Osteocyte (in vitro differentiated cells): ENCODE measurements at regions not wholly inside any gene's neighbourhood (a gene's known extent, or its start where the extent isn't known, plus 50 kb on each side); places are given as distances from the start of the nearest gene placed in this dataset.

Experiments
- DNase-seq: peaks from one replicate; pipeline ENCODE4 v3.0.0; 2021; ENCODE audit warnings: mixed read lengths; ENCODE audit not compliant: unreplicated experiment; ENCODE audit errors: extremely low spot score
- H3K27ac Mint-ChIP-seq: one replicate; pipeline ENCODE4 v1.8.0; 2021; ENCODE audit warnings: mild to moderate bottlenecking, mixed read lengths; ENCODE audit not compliant: unreplicated experiment
- H3K27me3 Mint-ChIP-seq: one replicate; pipeline ENCODE4 v1.8.0; 2021; ENCODE audit warnings: mixed read lengths; ENCODE audit not compliant: unreplicated experiment
- H3K36me3 Mint-ChIP-seq: one replicate; pipeline ENCODE4 v1.8.0; 2021; ENCODE audit warnings: mixed read lengths; ENCODE audit not compliant: unreplicated experiment
- H3K4me1 Mint-ChIP-seq: one replicate; pipeline ENCODE4 v1.8.0; 2021; ENCODE audit warnings: mixed read lengths; ENCODE audit not compliant: unreplicated experiment
- H3K4me3 Mint-ChIP-seq: one replicate; pipeline ENCODE4 v1.8.0; 2021; ENCODE audit warnings: mild to moderate bottlenecking, moderate library complexity, mixed read lengths; ENCODE audit not compliant: unreplicated experiment
- H3K9me3 Mint-ChIP-seq: one replicate; pipeline ENCODE4 v1.8.0; 2021; ENCODE audit warnings: mixed read lengths; ENCODE audit not compliant: unreplicated experiment
- TF ChIP-seq, protein P1 (sequence below): fragments of 200-600 bp; sonication (generic); IDR thresholded peaks from 2 replicates; pipeline ENCODE4 v1.5.0; 2021; ENCODE audit warnings: antibody characterized with exemption, mild to moderate bottlenecking, moderate library complexity

GRCh38 chr3:139770577-139770976 lies 92.8 kb upstream of the NMNAT3 start:
- no peaks in the 10 kb centered on the region for H3K9me3 Mint-ChIP-seq
- H3K36me3 Mint-ChIP-seq, result no peaks in the 10 kb centered on the region
- peak overlapping the region; percentile 91 for H3K27ac Mint-ChIP-seq
- H3K4me1 Mint-ChIP-seq, result peaks cover 62% of the 10 kb centered on the region
- H3K4me3 Mint-ChIP-seq, result no peak overlapping the region
- no peak for DNase-seq
- no peaks in the 10 kb centered on the region for H3K27me3 Mint-ChIP-seq
- TF ChIP-seq, protein P1, sequence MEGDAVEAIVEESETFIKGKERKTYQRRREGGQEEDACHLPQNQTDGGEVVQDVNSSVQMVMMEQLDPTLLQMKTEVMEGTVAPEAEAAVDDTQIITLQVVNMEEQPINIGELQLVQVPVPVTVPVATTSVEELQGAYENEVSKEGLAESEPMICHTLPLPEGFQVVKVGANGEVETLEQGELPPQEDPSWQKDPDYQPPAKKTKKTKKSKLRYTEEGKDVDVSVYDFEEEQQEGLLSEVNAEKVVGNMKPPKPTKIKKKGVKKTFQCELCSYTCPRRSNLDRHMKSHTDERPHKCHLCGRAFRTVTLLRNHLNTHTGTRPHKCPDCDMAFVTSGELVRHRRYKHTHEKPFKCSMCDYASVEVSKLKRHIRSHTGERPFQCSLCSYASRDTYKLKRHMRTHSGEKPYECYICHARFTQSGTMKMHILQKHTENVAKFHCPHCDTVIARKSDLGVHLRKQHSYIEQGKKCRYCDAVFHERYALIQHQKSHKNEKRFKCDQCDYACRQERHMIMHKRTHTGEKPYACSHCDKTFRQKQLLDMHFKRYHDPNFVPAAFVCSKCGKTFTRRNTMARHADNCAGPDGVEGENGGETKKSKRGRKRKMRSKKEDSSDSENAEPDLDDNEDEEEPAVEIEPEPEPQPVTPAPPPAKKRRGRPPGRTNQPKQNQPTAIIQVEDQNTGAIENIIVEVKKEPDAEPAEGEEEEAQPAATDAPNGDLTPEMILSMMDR, result no peak

GRCh38 chr3:139769796-139770195 lies 92.0 kb upstream of the NMNAT3 start:
- TF ChIP-seq, protein P1, result no peak
- H3K4me1 Mint-ChIP-seq, result peaks cover 61% of the 10 kb centered on the region
- no peaks in the 10 kb centered on the region for H3K27me3 Mint-ChIP-seq
- H3K27ac Mint-ChIP-seq, result no peak overlapping the region
- H3K36me3 Mint-ChIP-seq, result no peaks in the 10 kb centered on the region
- no peak overlapping the region for H3K4me3 Mint-ChIP-seq
- no peaks in the 10 kb centered on the region for H3K9me3 Mint-ChIP-seq
- DNase-seq, result no peak

DNA sequence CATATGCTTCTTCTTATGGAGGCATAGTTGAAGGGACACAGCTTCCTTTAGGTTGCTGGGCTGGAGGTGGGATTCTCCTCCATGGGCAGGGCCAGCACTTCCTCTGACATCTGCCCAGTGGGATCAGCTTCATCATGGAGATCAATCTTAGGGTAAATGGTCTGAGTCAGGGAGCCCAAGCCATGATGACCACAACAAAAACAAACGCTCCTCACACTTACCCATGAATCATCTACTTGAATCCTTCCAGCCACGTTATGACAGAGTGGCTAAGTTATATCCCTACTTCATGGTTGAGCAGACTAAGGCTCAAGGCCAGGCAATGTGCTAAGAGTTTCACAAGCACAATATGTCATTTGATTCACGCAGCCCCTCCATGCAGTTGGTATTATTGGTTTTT lies 87.2 kb upstream of the NMNAT3 start:
- TF ChIP-seq, protein P1, result no peak
- no peak for DNase-seq
- H3K27me3 Mint-ChIP-seq, result no peaks in the 10 kb centered on the region

DNA sequence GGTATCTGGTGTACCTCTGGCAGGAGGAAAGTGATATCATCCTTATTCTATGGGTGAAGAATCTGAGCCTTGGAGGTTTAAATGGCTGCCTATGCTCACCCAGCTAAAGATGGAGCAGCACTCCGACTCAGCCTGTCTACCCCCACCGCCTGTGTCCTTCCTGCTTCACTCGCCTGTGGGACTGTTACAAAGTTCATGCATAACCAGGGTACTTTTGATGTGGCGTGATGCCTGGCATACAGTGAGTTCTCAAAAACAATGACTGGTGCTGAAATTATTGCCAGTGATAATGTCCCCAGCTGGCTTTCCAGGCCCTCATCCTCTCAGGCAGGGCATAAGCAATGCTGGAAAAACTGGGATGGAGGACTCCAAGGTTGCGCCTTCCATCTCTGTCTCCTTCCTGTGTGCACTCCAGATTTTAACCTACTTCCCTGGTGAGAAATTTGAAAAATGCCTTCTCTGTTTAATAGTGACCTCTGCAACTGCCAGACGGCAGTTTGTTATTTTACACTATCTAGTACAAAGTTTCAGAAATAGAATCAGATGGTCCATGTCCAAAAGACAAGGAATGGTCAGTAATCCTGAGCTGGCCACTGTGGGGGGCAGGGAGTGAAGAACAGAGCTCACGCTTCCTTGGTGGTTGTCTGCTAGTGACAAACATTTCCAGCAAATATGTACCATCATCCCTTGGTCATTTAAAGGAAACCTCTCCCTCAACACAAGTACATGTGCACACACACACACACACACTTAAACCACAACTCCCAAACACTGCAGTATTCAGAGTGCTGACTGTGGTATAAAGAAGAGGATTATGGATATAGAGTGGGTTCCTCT lies 86.5 kb upstream of the NMNAT3 start:
- Mint-ChIP-seq H3K9me3 (no peaks in the 10 kb centered on the region), H3K36me3 (no peaks in the 10 kb centered on the region), H3K27me3 (no peaks in the 10 kb centered on the region), H3K27ac (peak overlapping the region; percentile 69), H3K4me3 (no peak overlapping the region), H3K4me1 (peaks cover 32% of the 10 kb centered on the region)
- TF ChIP-seq, protein P1, result no peak
- no peak for DNase-seq

More for the DNA sequence above, 87.2 kb upstream of the NMNAT3 start:
- H3K9me3 Mint-ChIP-seq, result no peaks in the 10 kb centered on the region
- H3K4me1 Mint-ChIP-seq, result peaks cover 31% of the 10 kb centered on the region
- H3K27ac Mint-ChIP-seq, result peak overlapping the region; percentile 69
- no peaks in the 10 kb centered on the region for H3K36me3 Mint-ChIP-seq
- no peak overlapping the region for H3K4me3 Mint-ChIP-seq

- Mint-ChIP-seq H3K4me3 (no peak overlapping the region), H3K36me3 (no peaks in the 10 kb centered on the region), H3K9me3 (no peaks in the 10 kb centered on the region), H3K4me1 (peaks cover 44% of the 10 kb centered on the region), H3K27me3 (no peaks in the 10 kb centered on the region), H3K27ac (no peak overlapping the region)
- no peak for DNase-seq
- TF ChIP-seq, protein P1, result no peak
Observed at GRCh38 chr3:139762302-139762701, 84.5 kb upstream of the NMNAT3 start.
